HEK293 (cell line): ENCODE measurements at regions not wholly inside any gene's neighbourhood (a gene's known extent, or its start where the extent isn't known, plus 50 kb on each side); places are given as distances from the start of the nearest gene placed in this dataset.

Experiments used
- CTCF ChIA-PET: fragments of 350-600 bp; formaldehyde crosslinking; extraction: SDS; loops from one replicate; lab custom pipeline; 2021; ENCODE audit warnings: antibody characterized with exemption; lab: Yijun Ruan, JAX
- POLR2A ChIA-PET: fragments of 300-600 bp; formaldehyde crosslinking; extraction: SDS; loops from one replicate; lab custom pipeline; 2020; ENCODE audit warnings: antibody characterized with exemption, inconsistent platforms; lab: Yijun Ruan, JAX
- H3K27ac ChIP-seq: fragments of 200-500 bp; sonication (Bioruptor generic); 2 replicates; pipeline ENCODE4 v1.5.1; 2014; ENCODE audit warnings: low read depth, low read length, control low read depth, inconsistent platforms; ENCODE audit errors: extremely low read depth
- H3K36me3 ChIP-seq, 2 experiments: fragments of 200-500 bp in 1 of 2; sonication (Bioruptor generic) in 1 of 2; 1 replicate in 1 of 2; 2 replicates in 1 of 2; pipeline ENCODE4 v1.5.1; 2014 to 2017; ENCODE audit warnings: inconsistent platforms in 2 of 2, low read length in 2 of 2; ENCODE audit not compliant: control insufficient read depth in 2 of 2, insufficient read depth in 1 of 2
- H3K4me1 ChIP-seq: fragments of 200-500 bp; sonication (Bioruptor generic); 2 replicates; pipeline ENCODE4 v1.5.1; 2014; ENCODE audit warnings: mild to moderate bottlenecking, low read length, inconsistent platforms; ENCODE audit not compliant: control insufficient read depth, insufficient read depth
- H3K4me3 ChIP-seq: 2 replicates; pipeline ENCODE4 v1.5.1; 2011; ENCODE audit warnings: low read depth, mild to moderate bottlenecking, control low read depth, low read length, moderate library complexity
- H3K9me3 ChIP-seq: fragments of 200-500 bp; sonication (Bioruptor generic); 2 replicates; pipeline ENCODE4 v1.5.1; 2014; ENCODE audit warnings: low read depth, low read length, inconsistent platforms; ENCODE audit not compliant: control insufficient read depth, insufficient read depth
- MZF1 ChIP-seq: fragments of 450-650 bp; formaldehyde crosslinking; IDR thresholded peaks from 2 replicates; pipeline ENCODE4 v1.5.1; 2017; ENCODE audit warnings: missing biosample characterization, missing genetic modification characterization, borderline replicate concordance
- OSR2 ChIP-seq: fragments of 450-650 bp; formaldehyde crosslinking; IDR thresholded peaks from 2 replicates; pipeline ENCODE4 v1.5.1; 2016; ENCODE audit warnings: missing biosample characterization, missing genetic modification characterization
- PRDM10 ChIP-seq: fragments of 450-650 bp; formaldehyde crosslinking; IDR thresholded peaks from 2 replicates; pipeline ENCODE4 v1.5.1; 2016; ENCODE audit warnings: missing biosample characterization, missing genetic modification characterization
- SCRT2 ChIP-seq: fragments of 450-650 bp; formaldehyde crosslinking; IDR thresholded peaks from 2 replicates; pipeline ENCODE4 v1.5.1; 2016; ENCODE audit warnings: missing biosample characterization, missing genetic modification characterization
- ZBTB21 ChIP-seq: fragments of 450-650 bp; formaldehyde crosslinking; IDR thresholded peaks from 2 replicates; pipeline ENCODE4 v1.5.1; 2017; ENCODE audit warnings: missing biosample characterization, missing genetic modification characterization
- ZNF16 ChIP-seq: fragments of 450-650 bp; formaldehyde crosslinking; IDR thresholded peaks from 2 replicates; pipeline ENCODE4 v1.5.1; 2016; ENCODE audit warnings: low read depth, missing biosample characterization, missing genetic modification characterization
- ZNF174 ChIP-seq: fragments of 450-650 bp; formaldehyde crosslinking; IDR thresholded peaks from 2 replicates; pipeline ENCODE4 v1.5.0; 2017; ENCODE audit warnings: missing biosample characterization, mild to moderate bottlenecking, missing genetic modification characterization
- ZNF404 ChIP-seq: fragments of 450-650 bp; formaldehyde crosslinking; IDR thresholded peaks from 2 replicates; pipeline ENCODE4 v1.5.1; 2017; ENCODE audit warnings: missing biosample characterization, missing genetic modification characterization
- ZNF514 ChIP-seq: fragments of 450-650 bp; formaldehyde crosslinking; IDR thresholded peaks from 2 replicates; pipeline ENCODE4 v1.5.1; 2016; ENCODE audit warnings: missing biosample characterization, missing genetic modification characterization
- ZNF521 ChIP-seq: fragments of 450-650 bp; formaldehyde crosslinking; IDR thresholded peaks from 2 replicates; pipeline ENCODE4 v1.5.1; 2017; ENCODE audit warnings: missing biosample characterization, mild to moderate bottlenecking, missing genetic modification characterization
- ZNF544 ChIP-seq: fragments of 450-650 bp; formaldehyde crosslinking; IDR thresholded peaks from 2 replicates; pipeline ENCODE4 v1.5.0; 2017; ENCODE audit warnings: missing biosample characterization, missing genetic modification characterization
- ZNF548 ChIP-seq: fragments of 450-650 bp; formaldehyde crosslinking; IDR thresholded peaks from 2 replicates; pipeline ENCODE4 v1.5.1; 2016; ENCODE audit warnings: missing biosample characterization, missing genetic modification characterization
- ZNF623 ChIP-seq: fragments of 450-650 bp; formaldehyde crosslinking; IDR thresholded peaks from 2 replicates; pipeline ENCODE4 v1.5.1; 2016; ENCODE audit warnings: missing biosample characterization, missing genetic modification characterization
- ZNF707 ChIP-seq: fragments of 450-650 bp; formaldehyde crosslinking; IDR thresholded peaks from 2 replicates; pipeline ENCODE4 v1.5.1; 2016; ENCODE audit warnings: missing biosample characterization, missing genetic modification characterization
- ZNF776 ChIP-seq: fragments of 450-650 bp; formaldehyde crosslinking; IDR thresholded peaks from 2 replicates; pipeline ENCODE4 v1.5.0; 2017; ENCODE audit warnings: missing biosample characterization, missing genetic modification characterization, borderline replicate concordance
- ZNF830 ChIP-seq: fragments of 450-650 bp; IDR thresholded peaks from 2 replicates; pipeline ENCODE4 v1.5.0; 2018; ENCODE audit warnings: missing biosample characterization, missing genetic modification characterization, low read depth, mild to moderate bottlenecking, moderate library complexity

GRCh38 chr12:88752183-88752582 is 171.9 kb upstream of the KITLG start (continued):
- TF ChIP-seq ZNF521 (no peak), ZNF544 (no peak), ZBTB21 (tag by site-specific recombination) (no peak), PRDM10 (tag by site-specific recombination) (no peak), ZNF514 (tag by site-specific recombination) (no peak)

GRCh38 chr12:88750867-88751543 is 170.7 kb upstream of the KITLG start:
- no peaks in the 10 kb centered on the region for H3K9me3 ChIP-seq
- CTCF ChIA-PET, result no interaction called here
- H3K4me1 ChIP-seq, result no peaks in the 10 kb centered on the region
- POLR2A ChIA-PET, result no interaction called here
- TF ChIP-seq ZNF174 (no peak), ZNF623 (tag by site-specific recombination) (no peak), MZF1 (tag by site-specific recombination) (no peak), OSR2 (tag by site-specific recombination) (no peak), ZNF16 (no peak), ZNF776 (tag by site-specific recombination) (no peak), ZNF830 (no peak), ZNF707 (tag by site-specific recombination) (no peak), PRDM10 (tag by site-specific recombination) (no peak), ZNF548 (no peak), SCRT2 (no peak)
- H3K27ac ChIP-seq, result no peak overlapping the region
- H3K4me3 ChIP-seq, result no peak overlapping the region
- H3K36me3 ChIP-seq, result no peaks in the 10 kb centered on the region

GRCh38 chr12:88746386-88746785 is 166.1 kb upstream of the KITLG start:
- Histone ChIP-seq H3K9me3 (no peaks in the 10 kb centered on the region), H3K27ac (no peak overlapping the region), H3K4me3 (no peak overlapping the region), H3K4me1 (no peaks in the 10 kb centered on the region), H3K36me3 (no peaks in the 10 kb centered on the region; a peak in 1 of 3 replicates)
- CTCF ChIA-PET, result interaction anchor here (0.7 kb wide), 1 partner anchor 1704 kb away, joined by 6 read pairs; no protein-coding TSS in a partner anchor
- POLR2A ChIA-PET, result no interaction called here
- no peak for TF ChIP-seq ZNF404 (tag by site-specific recombination)
- TF ChIP-seq SCRT2, result no peak
